ENCODE measurements at regions not wholly inside any gene's neighbourhood (a gene's known extent, or its start where the extent isn't known, plus 50 kb on each side); places are given as distances from the start of the nearest gene placed in this dataset.

DNA sequence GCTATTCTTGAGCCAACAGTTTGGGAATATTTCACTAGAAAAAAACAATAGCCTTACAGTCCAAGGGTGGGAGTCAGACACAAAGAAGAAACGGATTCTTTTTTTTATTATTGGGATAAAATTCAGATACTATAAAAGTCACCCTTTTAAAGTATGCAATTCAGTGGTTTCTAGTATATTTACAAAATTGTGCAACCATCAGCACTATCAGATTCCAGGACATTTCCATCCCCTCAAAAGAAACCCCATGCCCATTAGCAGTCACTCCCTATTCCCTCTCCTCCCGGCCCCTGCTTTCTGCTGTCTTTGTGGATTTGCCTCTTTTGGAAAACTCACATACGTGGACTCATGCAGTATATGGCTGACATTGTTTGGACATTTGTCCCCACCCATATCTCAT is 134.4 kb downstream of the C16orf95 start:
- intact Hi-C loops (cut with micrococcal nuclease): no loop called here
- no peaks in the 10 kb centered on the region for H3K36me3 Mint-ChIP-seq
- Histone ChIP-seq H3K27ac (ENCODE audit: low read length) (no peak overlapping the region), H3K4me3 (ENCODE audit: low read length) (no peak overlapping the region), H3K36me3 (ENCODE audit: control insufficient read depth, insufficient read depth, low read length) (no peaks in the 10 kb centered on the region), H3K4me1 (ENCODE audit: control insufficient read depth, insufficient read depth, low read length) (no peaks in the 10 kb centered on the region), H3K9me3 (ENCODE audit: control insufficient read depth, insufficient read depth, low read length) (no peaks in the 10 kb centered on the region), H3K27me3 (ENCODE audit: control insufficient read depth, insufficient read depth, low read length) (no peaks in the 10 kb centered on the region)
- H3K4me3 Mint-ChIP-seq: no peak overlapping the region
- ATAC-seq (no peak), DNase-seq (no peak)
- H3K27ac Mint-ChIP-seq: no peak overlapping the region
- peaks cover 7 to 9% of the 10 kb centered on the region in 2 donors for H3K27me3 Mint-ChIP-seq (ENCODE audit: low read depth in 2 of 2)
- 97% methylated on average over 2 of the region's 3 CpGs for WGBS (ENCODE audit: insufficient coverage)
- H3K9me3 Mint-ChIP-seq: peaks cover 0 to 6% of the 10 kb centered on the region in 2 donors
- TF ChIP-seq, protein P1, sequence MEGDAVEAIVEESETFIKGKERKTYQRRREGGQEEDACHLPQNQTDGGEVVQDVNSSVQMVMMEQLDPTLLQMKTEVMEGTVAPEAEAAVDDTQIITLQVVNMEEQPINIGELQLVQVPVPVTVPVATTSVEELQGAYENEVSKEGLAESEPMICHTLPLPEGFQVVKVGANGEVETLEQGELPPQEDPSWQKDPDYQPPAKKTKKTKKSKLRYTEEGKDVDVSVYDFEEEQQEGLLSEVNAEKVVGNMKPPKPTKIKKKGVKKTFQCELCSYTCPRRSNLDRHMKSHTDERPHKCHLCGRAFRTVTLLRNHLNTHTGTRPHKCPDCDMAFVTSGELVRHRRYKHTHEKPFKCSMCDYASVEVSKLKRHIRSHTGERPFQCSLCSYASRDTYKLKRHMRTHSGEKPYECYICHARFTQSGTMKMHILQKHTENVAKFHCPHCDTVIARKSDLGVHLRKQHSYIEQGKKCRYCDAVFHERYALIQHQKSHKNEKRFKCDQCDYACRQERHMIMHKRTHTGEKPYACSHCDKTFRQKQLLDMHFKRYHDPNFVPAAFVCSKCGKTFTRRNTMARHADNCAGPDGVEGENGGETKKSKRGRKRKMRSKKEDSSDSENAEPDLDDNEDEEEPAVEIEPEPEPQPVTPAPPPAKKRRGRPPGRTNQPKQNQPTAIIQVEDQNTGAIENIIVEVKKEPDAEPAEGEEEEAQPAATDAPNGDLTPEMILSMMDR (IDR thresholded peaks at IDR 0.05): no peak
- no peaks in the 10 kb centered on the region for H3K4me1 Mint-ChIP-seq

DNA sequence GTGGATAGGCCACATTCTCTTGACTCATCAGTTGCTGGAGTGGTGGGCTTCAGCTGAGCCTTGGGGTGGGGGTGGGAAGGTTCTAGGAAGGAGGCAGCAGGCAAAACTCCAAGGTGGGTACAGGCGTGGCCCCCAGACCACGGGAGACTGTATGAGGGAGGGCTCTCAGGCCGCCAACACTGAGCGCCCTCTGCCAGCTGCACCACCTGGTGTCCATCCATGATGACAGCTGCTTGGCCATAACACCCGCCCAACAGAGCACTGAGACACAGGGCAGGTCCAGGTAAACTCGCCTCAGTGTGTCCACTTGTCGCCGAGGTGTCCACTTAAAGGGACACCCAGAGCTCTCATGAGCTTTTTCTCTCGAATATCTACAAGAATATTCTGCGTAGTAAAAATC is 133.5 kb downstream of the C16orf95 start:
- DNase-seq: no peak
- no peaks in the 10 kb centered on the region for H3K36me3 ChIP-seq (ENCODE audit: control insufficient read depth, insufficient read depth, low read length)
- no peak overlapping the region for H3K27ac ChIP-seq (ENCODE audit: low read length)
- H3K4me3 Mint-ChIP-seq: no peak overlapping the region
- ATAC-seq: no peak
- H3K9me3 ChIP-seq (ENCODE audit: control insufficient read depth, insufficient read depth, low read length): no peaks in the 10 kb centered on the region
- H3K9me3 Mint-ChIP-seq: peaks cover 0 to 6% of the 10 kb centered on the region in 2 donors
- TF ChIP-seq, protein P1 (IDR thresholded peaks at IDR 0.05): no peak
- peaks cover 0 to 4% of the 10 kb centered on the region in 2 donors for H3K4me1 Mint-ChIP-seq
- peaks cover 3 to 9% of the 10 kb centered on the region in 2 donors for H3K27me3 Mint-ChIP-seq (ENCODE audit: low read depth in 2 of 2)
- 90% methylated on average over 10 of the region's 10 CpGs for WGBS (ENCODE audit: insufficient coverage)
- no peaks in the 10 kb centered on the region for H3K36me3 Mint-ChIP-seq
- H3K27me3 ChIP-seq (ENCODE audit: control insufficient read depth, insufficient read depth, low read length): no peaks in the 10 kb centered on the region
- intact Hi-C loops (cut with micrococcal nuclease): no loop called here
- no peak overlapping the region for H3K27ac Mint-ChIP-seq
- H3K4me1 ChIP-seq (ENCODE audit: control insufficient read depth, insufficient read depth, low read length): no peaks in the 10 kb centered on the region
- H3K4me3 ChIP-seq (ENCODE audit: low read length): no peak overlapping the region

DNA sequence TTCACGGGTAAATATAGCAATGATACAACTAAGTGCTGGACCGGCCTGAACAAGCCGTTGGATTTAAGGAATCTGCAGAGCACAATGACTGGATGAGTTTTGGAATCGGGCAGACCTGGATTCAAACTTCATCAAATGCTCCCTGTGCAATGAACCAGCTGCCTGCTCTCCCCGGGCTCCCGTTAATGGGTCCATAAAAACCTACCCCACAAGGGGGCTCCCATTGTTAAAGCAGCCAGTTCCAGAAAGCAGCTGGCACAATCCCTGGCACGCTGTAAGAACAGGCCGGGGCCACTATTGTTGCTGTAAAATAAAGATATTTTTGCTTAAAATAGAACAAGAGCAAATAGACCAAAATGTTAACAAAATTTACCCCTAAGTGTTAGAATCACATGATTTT is 131.9 kb downstream of the C16orf95 start:
- ATAC-seq (no peak), DNase-seq (no peak)
- Mint-ChIP-seq H3K4me1 (peaks cover 0 to 4% of the 10 kb centered on the region in 2 donors), H3K36me3 (no peaks in the 10 kb centered on the region), H3K4me3 (no peak overlapping the region), H3K9me3 (peaks cover 0 to 6% of the 10 kb centered on the region in 2 donors), H3K27ac (no peak overlapping the region), H3K27me3 (ENCODE audit: low read depth in 2 of 2) (peaks cover 3 to 4% of the 10 kb centered on the region in 2 donors)
- no peak overlapping the region for H3K4me3 ChIP-seq (ENCODE audit: low read length)
- H3K27ac ChIP-seq (ENCODE audit: low read length): no peak overlapping the region
- WGBS (ENCODE audit: insufficient coverage): 91% methylated on average over 8 of the region's 8 CpGs
- intact Hi-C loops (cut with micrococcal nuclease): no loop called here
- TF ChIP-seq, protein P1 (IDR thresholded peaks at IDR 0.05): no peak
- no peaks in the 10 kb centered on the region for H3K27me3 ChIP-seq (ENCODE audit: control insufficient read depth, insufficient read depth, low read length)
- no peaks in the 10 kb centered on the region for H3K9me3 ChIP-seq (ENCODE audit: control insufficient read depth, insufficient read depth, low read length)
- no peaks in the 10 kb centered on the region for H3K4me1 ChIP-seq (ENCODE audit: control insufficient read depth, insufficient read depth, low read length)
- H3K36me3 ChIP-seq (ENCODE audit: control insufficient read depth, insufficient read depth, low read length): no peaks in the 10 kb centered on the region

DNA sequence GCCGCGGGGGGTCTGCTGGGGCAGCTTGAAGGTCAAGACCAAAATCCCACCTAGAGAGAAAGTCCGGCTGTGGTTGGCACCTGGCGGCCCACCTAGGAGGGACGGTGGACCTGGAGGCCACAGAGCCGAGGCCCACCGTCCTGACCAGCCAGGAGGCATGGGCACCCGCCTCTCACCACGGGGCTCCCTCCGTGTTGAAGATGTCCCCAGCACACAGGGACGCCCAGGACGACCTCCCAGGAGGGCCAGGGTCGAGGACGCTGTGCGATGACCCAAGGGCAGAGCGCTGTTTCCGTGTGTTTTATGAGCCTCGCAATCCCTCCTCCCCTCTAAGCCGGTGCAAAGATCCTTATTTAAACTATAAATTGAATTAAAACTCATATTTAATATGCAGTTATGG is 131.2 kb downstream of the C16orf95 start:
- H3K9me3 Mint-ChIP-seq: peaks cover 0 to 6% of the 10 kb centered on the region in 2 donors
- Histone ChIP-seq H3K27ac (ENCODE audit: low read length) (no peak overlapping the region), H3K36me3 (ENCODE audit: control insufficient read depth, insufficient read depth, low read length) (no peaks in the 10 kb centered on the region), H3K9me3 (ENCODE audit: control insufficient read depth, insufficient read depth, low read length) (no peaks in the 10 kb centered on the region), H3K27me3 (ENCODE audit: control insufficient read depth, insufficient read depth, low read length) (no peaks in the 10 kb centered on the region), H3K4me1 (ENCODE audit: control insufficient read depth, insufficient read depth, low read length) (no peaks in the 10 kb centered on the region), H3K4me3 (ENCODE audit: low read length) (no peak overlapping the region)
- ATAC-seq: no peak
- intact Hi-C loops (cut with micrococcal nuclease): no loop called here
- DNase-seq: no peak
- H3K27me3 Mint-ChIP-seq (ENCODE audit: low read depth in 2 of 2): peaks cover 0 to 3% of the 10 kb centered on the region in 2 donors
- TF ChIP-seq, protein P1 (IDR thresholded peaks at IDR 0.05): no peak
- H3K4me3 Mint-ChIP-seq: no peak overlapping the region
- no peaks in the 10 kb centered on the region for H3K36me3 Mint-ChIP-seq
- H3K27ac Mint-ChIP-seq: no peak overlapping the region
- H3K4me1 Mint-ChIP-seq: peaks cover 0 to 4% of the 10 kb centered on the region in 2 donors
- WGBS (ENCODE audit: insufficient coverage): 93% methylated on average over 15 of the region's 19 CpGs

All from natural killer cell (primary cell).